GM23338 (cell line): ENCODE measurements at regions not wholly inside any gene's neighbourhood (a gene's known extent, or its start where the extent isn't known, plus 50 kb on each side); places are given as distances from the start of the nearest gene placed in this dataset.

Experiments used
- CREB1 ChIP-seq: fragments of 250-450 bp; sonication (Bioruptor Pico); IDR thresholded peaks from 2 replicates; pipeline ENCODE4 v1.5.0; 2020; ENCODE audit warnings: low read depth, mild to moderate bottlenecking, moderate library complexity
- CTCF ChIP-seq, 2 experiments: fragments of 200-600 bp in 1 of 2; sonication (generic) in 1 of 2; conservative IDR thresholded peaks; 2 replicates each; pipeline versions ENCODE4 v1.5.1 to v1.6.1; 2016 to 2017; ENCODE audit warnings: antibody characterized with exemption in 2 of 2, low read depth in 2 of 2, mild to moderate bottlenecking in 2 of 2, moderate library complexity in 1 of 2
- ETS1 ChIP-seq: IDR thresholded peaks from 2 replicates; pipeline ENCODE4 v1.6.1; 2016; ENCODE audit warnings: antibody characterized with exemption
- EZH2 ChIP-seq: fragments of 200-600 bp; sonication (generic); IDR thresholded peaks from one replicate; pipeline ENCODE4 v1.8.0; 2017; ENCODE audit warnings: antibody characterized with exemption, mild to moderate bottlenecking, low read depth; ENCODE audit not compliant: unreplicated experiment
- EZH2phosphoT487 ChIP-seq: fragments of 200-600 bp; sonication (generic); IDR thresholded peaks from one replicate; pipeline ENCODE4 v1.8.1; 2018; ENCODE audit warnings: antibody characterized with exemption; ENCODE audit not compliant: unreplicated experiment
- JUNB ChIP-seq: IDR thresholded peaks from one replicate; pipeline ENCODE4 v1.6.1; 2016; ENCODE audit warnings: antibody characterized with exemption; ENCODE audit not compliant: unreplicated experiment
- POLR2AphosphoS5 ChIP-seq: IDR thresholded peaks from 2 replicates; pipeline ENCODE4 v1.6.1; 2016; ENCODE audit warnings: antibody characterized with exemption, low read depth
- TF ChIP-seq, protein P1 (sequence below): IDR thresholded peaks from one replicate; pipeline ENCODE4 v1.6.1; 2018; ENCODE audit warnings: antibody characterized with exemption; ENCODE audit not compliant: unreplicated experiment

DNA sequence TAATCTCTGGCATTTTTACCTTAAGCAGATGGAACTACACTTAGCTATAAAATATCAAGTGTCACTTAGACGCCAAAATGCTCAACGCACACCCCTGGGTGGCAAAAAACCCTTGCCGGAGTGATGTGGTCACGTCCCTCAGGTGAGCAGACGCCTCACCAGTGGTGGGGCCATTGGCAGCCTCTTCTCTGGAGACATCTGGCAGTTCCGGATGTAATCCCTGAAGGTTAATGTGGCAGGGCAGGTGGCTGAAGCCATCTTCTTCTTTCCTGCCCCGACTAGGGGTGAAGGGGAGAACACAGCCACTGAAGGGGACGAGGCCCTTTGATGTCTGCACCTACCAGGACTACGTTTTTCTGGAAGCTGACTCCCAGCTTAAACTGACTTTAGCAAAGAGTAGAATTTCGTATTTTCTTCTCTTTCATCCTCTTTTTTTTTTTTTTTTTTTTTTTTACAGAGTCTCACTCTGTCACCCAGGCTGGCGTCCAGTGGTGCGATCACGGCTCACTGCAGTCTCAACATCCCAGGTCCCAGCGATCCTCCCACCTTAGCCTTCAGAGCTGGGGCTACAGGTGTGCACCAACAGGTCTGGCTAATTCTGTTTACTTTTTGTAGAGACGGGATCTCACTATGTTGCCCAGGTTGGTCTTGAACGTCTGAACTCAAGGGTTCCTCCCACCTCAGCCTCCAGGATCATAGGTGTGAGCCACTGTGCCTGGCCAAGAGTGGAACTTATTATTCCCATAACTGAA, 152.1 kb downstream of the TTLL2 start:
- TF ChIP-seq EZH2 (no peak), CTCF (conservative IDR thresholded peaks at IDR 0.05; ENCODE audit: low read depth in 2 of 2) (no peak), CREB1 (no peak), EZH2phosphoT487 (no peak), POLR2AphosphoS5 (no peak), ETS1 (no peak), JUNB (no peak)
- TF ChIP-seq, protein P1, sequence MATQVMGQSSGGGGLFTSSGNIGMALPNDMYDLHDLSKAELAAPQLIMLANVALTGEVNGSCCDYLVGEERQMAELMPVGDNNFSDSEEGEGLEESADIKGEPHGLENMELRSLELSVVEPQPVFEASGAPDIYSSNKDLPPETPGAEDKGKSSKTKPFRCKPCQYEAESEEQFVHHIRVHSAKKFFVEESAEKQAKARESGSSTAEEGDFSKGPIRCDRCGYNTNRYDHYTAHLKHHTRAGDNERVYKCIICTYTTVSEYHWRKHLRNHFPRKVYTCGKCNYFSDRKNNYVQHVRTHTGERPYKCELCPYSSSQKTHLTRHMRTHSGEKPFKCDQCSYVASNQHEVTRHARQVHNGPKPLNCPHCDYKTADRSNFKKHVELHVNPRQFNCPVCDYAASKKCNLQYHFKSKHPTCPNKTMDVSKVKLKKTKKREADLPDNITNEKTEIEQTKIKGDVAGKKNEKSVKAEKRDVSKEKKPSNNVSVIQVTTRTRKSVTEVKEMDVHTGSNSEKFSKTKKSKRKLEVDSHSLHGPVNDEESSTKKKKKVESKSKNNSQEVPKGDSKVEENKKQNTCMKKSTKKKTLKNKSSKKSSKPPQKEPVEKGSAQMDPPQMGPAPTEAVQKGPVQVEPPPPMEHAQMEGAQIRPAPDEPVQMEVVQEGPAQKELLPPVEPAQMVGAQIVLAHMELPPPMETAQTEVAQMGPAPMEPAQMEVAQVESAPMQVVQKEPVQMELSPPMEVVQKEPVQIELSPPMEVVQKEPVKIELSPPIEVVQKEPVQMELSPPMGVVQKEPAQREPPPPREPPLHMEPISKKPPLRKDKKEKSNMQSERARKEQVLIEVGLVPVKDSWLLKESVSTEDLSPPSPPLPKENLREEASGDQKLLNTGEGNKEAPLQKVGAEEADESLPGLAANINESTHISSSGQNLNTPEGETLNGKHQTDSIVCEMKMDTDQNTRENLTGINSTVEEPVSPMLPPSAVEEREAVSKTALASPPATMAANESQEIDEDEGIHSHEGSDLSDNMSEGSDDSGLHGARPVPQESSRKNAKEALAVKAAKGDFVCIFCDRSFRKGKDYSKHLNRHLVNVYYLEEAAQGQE = no peak
